Middle frontal gyrus (tissue), 1 donor: ENCODE measurements at regions not wholly inside any gene's neighbourhood (a gene's known extent, or its start where the extent isn't known, plus 50 kb on each side); places are given as distances from the start of the nearest gene placed in this dataset.
"Not testable (repeated sequence)": the region's sequence is repeated elsewhere in the genome, so short reads cannot be mapped to it uniquely, and the experiment has no call there.

Experiments
- DNase-seq: peaks from one replicate; pipeline ENCODE4 v3.0.0-alpha.2; 2015; ENCODE audit warnings: low spot score; ENCODE audit errors: extremely low spot score

DNA sequence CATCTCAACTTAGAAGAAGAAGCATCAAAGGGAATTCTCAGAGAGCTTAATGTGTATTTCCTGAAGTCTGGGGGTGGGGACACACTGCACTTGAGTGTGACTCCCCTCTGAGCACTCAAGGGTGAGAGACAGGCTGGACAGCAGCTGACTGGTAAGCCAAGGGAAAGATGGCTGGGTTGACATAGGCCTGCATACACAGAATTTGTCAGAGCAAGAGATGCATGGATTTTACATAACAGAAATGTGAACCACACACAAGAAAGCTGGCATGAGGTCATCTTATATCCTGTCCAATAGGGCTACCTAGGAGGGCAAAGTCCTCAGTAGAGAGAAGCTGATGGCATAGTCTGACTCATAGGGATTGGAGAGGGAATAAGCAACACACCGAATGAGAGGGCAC is 114.3 kb upstream of the EPB41L4A start:
- DNase-seq = no peak

DNA sequence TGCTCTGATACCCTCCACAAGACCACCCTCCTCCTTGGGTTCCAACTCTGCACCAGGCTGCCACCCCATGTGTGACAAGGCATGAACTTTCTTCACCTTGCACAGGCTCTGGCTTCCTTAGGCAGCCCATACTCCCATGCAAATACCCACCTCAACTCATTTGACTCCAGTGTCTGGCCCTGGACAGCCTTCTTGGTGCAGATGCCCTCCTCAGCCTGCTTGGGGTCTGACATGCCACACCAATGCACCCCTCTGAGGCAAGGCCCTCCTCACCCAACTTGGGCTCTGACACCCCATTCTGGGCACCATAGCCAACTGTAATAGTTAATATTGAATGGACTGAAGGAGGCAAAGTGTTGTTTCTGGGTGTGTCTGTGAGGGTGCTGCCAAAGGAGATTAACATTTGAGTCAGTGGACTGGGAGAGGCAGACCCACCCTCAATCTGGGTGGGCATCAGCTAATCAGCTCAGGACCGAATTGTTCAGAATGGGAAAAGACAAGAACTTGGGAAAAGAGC is 115.0 kb upstream of the EPB41L4A start:
- no peak for DNase-seq

DNA sequence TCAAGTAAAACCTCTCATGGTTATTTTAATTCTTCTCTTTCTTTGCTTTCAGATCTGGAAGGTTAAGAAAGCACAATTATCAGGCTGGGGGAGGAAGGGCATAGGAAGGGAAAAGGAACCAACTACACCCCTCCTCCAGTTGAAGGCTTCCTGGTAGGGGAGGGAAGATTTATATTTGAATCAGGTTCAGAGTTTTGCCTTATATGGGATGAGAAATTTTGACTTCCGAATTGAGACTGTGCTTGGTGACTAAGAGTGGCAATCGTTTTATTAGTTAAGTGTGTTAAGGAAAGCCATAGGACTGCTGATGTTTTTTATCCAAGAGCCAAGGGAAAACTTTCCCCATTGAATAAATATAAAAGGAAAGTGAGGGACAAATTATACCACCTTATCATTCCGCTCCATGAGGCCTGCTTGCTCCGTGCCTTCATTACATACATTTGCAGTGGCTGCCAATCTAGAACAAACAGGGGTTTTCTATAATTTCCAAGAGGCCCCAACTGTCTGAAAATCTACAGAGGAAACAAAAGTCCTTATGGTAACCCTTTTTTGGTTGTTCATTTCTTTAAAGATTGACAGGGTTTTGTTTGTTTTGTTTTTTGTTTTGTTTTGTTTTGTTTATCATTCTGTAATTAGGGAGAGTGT is 115.7 kb upstream of the EPB41L4A start:
- DNase-seq = no peak

DNA sequence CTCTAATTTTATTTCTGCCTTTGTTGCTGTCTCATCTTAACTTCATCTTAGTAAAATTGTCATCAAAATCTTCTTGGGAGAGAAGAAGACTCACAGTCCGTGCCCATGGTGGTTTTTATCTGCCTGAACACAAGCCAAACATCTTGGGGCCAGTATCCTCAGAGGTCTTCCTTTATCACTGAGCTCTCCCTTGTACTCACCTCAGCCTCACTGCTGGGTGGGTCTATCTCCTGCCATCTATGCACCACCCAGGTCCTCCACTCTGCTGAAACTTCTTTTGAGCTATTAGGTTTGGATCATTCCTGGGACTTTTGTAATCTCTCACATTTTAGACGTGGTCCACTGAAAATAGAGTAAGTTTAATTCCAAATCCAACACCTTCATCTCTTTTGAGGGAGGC is 116.3 kb upstream of the EPB41L4A start:
- no peak for DNase-seq

DNA sequence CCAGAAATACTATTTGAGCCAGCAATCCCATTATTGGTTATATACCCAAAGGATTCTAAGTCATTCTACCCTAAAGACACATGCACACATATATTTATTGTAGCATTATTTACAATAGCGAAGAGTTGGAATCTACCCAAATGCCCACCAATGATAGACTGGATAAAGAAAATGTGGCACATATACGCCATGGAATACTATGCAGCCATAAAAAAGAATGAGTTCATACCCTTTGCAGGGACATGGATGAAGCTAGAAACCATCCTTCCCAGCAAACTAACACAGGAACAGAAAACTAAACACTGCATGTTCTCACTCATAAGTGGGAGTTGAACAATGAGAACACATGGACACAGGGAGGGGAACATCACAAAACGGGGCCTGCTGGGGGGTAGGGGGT is 125.5 kb upstream of the EPB41L4A start:
- DNase-seq = not testable (repeated sequence)

DNA sequence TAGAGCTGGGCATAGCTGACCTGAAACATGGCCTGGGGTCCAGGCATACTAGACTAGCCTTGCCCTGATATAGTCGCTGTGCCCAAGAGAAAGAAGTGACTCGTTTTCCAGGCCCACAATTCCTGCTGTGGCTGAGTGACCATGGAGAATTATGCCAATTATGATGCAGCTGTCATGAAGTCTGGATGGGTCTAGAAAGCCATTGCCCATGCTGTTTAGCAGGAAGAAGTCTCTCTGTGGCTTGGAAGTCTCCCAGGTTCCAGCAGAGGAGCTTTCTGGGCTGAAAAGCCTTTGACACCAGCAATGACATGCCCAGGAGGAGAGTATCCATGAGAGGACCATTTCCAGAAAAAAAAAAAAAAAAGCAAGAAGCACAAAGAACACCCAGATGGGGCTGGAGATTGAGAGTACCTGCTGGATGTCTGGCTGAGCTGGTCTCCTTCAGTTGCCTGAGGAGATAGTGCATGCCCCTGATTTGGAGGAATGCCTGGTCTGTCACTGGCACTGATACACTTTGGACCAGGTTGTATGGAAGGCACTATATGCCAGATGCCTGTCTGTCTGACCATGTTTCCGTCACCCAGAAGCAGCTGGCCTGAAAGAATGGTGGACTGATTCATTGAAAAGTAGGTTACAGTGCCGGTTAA is 128.0 kb upstream of the EPB41L4A start:
- no peak for DNase-seq

DNA sequence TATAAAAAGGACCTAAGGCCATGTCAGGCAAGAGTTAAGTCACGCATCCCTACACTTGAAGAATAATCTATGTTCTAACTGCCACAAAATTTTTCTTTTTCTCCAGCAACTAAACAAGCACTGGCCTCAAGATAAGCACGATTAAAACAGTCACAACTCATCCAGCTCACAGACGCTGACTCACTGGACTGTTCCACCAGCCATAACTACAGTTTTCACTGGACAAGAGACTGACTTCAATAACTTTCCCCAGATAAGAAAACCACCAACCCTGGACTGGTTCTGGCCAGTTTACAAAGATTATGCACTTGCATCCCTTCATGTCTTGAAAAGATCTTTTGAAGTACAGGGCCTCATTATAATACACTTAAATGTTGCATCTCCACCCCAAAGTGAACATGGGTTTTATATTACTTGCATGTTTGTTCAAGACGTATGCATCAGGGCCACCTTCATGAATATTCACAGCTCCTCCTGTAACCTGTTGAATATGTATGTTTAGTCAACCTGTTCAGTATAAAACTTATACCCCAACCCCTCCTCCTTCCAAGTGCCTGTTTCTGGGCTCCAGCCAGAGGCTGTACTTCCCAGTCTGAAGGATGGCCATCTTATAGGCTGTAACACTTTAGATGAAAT is 129.3 kb upstream of the EPB41L4A start:
- no peak for DNase-seq

DNA sequence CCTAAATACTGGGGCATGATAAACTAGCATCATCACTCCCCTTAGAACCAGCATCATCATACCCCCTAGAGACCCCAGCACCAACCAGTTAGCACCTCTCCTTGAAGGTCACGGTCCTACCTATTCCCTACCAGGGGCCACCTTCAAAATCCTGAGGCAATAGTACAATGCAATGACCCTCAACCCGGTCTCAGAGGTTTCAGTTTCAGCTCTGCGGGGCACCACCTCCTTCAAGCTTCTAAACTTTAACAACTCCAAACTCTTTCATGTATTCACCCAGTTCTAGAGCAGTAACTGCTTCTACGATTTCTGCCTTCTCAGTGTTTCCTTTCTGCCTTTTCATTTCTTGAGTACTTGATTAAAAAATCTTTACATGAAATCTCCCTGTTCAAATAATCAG is 130.1 kb upstream of the EPB41L4A start:
- DNase-seq = no peak

DNA sequence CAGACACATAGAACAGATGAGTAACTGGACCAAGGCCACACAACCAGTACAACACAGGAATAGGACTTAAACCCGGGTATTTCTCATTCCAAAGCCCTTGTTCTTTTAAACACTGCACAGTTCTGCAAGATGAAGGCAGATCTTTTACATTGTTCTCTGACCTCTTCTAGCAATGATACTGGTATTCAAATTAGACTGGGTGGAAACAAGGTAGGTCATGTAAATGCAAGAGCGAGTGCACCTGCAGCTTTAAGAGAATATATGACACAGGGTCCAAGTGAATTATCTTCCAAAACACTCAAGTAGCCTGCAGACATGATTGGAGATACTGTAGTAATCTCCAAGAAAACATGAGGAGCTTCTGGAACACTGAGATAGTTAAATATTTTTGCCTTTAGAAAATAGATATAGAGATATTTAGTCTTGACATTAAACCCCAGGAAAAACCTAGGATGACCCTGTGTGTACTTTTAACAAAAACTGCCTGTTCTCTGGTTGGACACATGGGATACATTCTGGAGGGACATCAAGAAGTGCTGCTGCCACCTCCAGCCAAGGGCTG is 130.6 kb upstream of the EPB41L4A start:
- DNase-seq = no peak

DNA sequence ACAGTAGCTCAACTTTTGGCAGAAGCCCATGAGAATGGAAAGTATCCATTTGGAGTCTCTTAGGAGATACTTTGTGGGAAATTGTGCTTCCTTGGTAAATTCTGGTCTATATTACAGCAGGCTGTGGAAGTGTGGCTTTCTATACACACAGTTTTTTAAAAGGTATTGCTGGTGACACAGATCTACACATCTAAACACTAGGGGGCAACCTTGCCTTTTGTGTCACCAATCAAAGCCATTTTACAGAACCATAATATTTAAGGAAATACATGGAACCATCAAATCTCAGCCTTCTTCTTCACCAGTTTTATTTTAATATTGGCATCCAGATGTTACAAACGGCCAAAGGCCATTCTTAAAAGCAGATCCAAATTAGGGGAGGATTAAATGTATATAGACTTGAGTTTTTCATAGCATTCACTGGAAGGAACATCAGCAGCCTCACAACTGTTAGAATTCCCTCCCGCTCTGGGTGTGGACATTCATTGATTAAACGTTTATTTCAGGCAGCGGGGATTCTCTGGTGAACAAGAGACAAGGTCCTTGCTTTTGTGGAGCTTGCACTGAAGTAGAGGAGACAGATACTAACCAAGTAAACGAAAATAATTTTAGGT is 132.4 kb upstream of the EPB41L4A start:
- DNase-seq = no peak

DNA sequence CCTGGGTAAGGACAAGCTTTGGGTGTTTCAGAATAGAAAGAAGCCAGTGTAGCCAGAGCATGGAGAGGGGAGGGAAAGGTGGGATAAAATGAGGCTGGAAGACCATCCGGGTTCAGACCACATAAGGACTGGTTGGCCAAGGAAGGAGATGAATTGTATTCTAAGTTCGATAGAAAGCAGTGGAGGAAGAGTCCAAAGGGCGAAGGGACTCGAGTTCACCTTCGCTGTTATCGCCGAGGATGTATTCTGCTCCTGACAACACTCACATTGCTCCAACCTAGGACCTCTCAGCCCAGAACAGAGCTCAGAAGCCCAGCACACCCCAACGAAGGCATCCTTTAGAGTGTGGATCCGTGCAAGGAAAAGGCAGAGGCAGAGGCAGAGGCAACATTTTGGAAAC is 133.1 kb upstream of the EPB41L4A start:
- DNase-seq = no peak

DNA sequence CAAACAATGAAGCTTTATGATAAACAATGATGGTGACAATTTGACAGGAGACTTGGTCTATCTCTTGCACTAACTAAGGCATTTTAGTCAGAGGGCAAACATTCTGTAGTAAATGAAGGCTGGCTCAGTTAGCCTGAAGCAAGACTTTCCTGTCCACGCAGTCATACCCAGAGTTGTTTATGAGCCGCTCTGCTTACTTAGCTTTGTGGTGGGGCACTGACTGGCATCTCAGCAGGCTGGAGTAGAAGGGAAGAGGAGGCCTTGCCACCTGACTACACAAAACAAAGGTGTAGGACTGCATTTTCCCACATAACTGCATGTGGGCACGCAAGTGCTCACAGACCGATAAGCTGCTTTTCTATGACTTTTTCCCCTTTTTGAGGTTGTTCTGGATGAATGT is 133.7 kb upstream of the EPB41L4A start:
- no peak for DNase-seq

DNA sequence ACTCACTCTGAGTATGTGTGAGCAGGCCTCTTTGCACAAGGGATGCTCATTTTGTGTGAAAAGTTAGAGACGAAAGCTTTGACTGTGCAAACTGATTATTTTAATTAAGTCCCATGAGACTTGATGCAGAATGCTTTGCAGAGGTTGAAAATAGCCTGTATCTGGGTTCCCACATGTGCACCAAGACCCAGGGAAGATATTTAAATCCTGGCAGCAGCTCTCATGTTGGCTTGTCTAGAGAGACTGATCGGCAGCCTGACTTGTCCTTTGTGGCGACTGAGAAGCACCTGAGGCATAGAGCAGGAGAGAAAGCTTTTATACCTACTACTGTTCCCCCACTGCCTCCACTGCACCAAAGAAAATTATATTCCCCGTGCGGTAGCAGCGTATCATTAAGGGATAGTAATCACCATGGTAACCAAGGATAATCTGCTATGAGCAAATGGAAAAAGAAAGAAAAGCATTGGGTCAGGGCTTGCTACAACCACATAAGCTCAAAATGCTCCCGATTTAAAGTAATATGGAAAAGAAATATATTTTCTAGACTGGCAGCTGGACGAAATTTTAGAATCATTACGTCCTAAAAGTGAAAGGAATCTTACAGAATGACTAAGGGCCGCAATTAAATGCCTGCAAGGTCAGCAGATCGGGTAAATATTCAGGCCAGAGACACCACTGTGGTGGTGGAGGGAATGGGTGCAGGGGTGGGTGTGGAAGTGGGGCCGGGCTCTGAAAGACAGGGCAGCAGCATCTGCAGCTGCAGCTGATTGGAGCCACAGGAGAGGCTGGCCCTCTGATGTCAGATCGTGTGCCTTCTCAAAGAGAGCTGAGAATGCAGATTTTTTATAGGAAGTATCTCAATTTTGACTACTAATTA is 135.3 kb upstream of the EPB41L4A start:
- DNase-seq = no peak

DNA sequence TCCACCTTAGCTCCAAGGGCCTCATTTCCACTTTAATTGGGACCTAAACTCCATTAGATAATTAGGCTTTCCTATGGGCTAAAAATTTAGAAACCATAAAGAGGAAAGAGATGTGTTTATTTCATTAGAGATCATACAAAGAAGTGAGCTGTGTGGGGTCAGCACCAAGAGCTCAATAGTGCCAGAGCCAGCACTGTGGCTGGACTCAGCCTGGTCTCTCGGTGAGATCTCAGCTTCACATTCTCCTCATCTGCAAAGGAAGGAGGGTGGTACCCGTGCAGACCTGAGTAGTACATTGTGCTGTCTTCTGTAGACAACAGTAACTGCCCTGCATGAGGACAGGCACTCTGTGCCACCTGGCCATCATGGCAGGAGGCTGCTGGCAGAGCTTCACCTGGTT is 136.1 kb upstream of the EPB41L4A start:
- no peak for DNase-seq

DNA sequence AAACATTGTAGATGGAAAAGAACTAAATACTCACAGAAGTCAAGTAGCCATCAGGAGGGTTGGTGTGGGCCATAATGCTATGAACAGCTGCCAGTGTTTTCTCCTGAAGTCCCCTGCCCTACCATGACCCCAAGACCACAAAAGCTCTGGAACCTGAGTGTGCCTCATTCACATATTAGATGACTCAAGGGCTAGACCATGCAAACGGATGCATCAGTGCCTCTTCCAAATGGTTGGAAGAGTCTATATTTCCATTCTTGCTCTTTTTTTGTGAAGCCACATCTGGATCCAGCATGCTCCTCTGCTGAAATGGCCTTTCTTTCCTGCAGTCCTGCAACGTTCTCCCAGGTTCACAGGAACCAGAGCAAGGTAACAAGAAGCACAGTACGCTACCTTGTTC is 136.6 kb upstream of the EPB41L4A start:
- DNase-seq = no peak

DNA sequence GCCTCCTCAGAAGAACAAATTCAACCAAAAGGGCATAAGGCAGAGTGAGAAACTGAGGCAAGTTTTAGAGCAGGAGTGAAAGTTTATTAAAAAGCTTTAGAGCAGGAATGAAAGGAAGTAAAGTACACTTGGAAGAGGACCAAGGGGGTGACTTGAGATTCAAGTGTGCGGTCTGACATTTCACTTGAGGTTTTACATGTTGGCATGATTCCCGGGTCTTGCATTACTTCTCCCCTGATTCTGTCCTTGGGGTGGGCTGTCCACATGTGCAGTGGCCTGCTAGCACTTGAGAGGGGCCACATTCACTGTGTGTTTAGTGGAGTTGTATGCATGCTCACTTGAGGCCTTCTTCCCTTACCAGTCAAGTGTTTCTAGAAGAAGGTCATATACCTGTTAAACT is 140.4 kb upstream of the EPB41L4A start:
- not testable (repeated sequence) for DNase-seq

DNA sequence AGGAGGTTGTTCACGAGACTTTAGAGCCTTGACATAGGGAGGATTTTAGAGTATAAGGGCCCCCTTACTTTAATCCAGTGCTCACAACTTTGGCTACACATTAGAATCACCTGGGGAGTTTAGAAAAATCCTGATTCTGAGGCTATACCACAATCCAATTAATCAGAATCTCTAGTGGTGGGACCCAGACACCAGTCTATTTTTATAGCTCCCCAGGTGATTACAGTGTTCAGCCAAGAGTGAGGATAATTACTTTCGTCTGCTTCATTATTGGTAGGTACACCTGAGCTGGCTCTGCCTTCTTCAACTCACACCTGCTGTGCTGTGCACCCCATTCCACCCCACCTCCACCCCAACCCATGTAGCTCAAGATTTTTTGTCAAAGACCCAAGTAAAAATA is 141.3 kb upstream of the EPB41L4A start:
- no peak for DNase-seq

DNA sequence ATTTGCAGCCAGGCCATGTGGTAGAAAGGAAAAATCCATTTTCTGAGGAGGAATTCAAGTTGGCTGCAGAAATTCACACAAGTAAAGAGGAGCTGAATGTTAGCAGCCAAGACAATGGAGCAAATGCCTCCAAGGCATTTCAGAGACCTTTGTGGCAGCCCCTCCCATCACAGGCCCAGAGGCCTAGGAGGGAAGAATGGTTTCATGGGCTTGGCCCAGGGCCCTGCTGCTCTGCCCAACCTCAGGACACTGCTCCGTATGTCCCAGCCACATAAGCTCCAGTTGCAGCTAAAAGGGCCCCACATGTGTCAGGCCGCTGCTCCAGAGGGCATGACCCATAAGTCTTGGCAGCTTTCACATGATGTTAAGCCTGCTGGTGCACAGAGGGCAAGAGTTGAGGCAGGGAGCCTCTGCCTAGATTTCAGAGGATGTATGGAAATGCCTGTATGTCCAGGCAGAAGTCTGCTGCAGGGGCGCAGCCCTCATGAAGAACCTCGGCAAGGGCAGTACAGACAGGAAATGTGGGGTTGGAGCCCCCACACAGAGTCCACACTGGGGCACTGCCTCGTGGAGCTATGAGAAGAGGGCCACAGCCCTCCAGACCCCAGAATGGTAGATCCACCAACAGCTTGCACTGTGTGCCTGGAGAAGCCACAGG is 144.2 kb upstream of the EPB41L4A start:
- DNase-seq = no peak

DNA sequence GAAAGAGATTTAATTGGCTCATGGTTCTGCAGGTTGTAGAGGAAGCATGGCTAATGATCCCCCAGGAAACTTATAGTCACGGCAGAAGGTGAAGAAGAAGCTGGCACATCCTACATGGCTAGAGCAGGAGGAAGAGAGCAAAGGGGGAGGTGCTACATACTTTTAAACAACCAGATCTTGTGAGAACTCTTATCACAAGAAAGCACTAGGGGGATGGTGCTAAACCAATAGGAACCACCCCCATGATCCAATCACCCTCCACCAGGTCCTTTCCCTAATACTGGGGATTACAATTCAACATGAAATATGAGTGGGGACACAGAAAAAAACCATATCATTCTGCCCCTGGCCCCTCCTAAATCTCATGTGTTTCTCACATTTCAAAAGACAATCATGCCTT is 147.2 kb upstream of the EPB41L4A start:
- DNase-seq = no peak

DNA sequence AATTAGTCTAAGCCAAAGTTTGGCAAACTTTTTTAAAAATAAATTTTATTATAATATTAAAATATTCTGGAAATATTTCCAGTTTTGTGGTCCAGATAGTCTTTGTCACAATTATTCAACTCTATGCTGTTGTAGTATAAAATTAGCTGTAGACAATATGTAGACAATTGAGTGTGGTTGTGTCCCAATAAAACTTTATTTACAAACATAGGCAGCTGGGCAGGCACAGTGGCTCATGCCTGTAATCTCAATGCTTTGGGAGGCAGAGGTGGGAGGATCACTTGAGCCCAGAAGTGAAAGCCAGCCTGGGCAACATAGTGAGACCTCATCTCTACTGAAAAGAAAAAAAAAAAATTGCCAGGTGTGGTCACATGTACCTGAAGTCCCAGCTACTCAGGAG is 150.5 kb upstream of the EPB41L4A start:
- no peak for DNase-seq
